Ishikawa (cell line): ENCODE measurements at regions not wholly inside any gene's neighbourhood (a gene's known extent, or its start where the extent isn't known, plus 50 kb on each side); places are given as distances from the start of the nearest gene placed in this dataset.

ENCODE experiments used
- CEBPB ChIP-seq: IDR thresholded peaks from 2 replicates; pipeline ENCODE4 v1.6.1; 2012
- CREB1 ChIP-seq: IDR thresholded peaks from 2 replicates; pipeline ENCODE4 v1.6.1; 2012; ENCODE audit warnings: low read depth
- EP300 ChIP-seq: IDR thresholded peaks from 2 replicates; pipeline ENCODE4 v1.6.1; 2012; ENCODE audit warnings: borderline replicate concordance
- MAX ChIP-seq: IDR thresholded peaks from 2 replicates; pipeline ENCODE4 v1.6.1; 2012
- NFIC ChIP-seq: IDR thresholded peaks from 2 replicates; pipeline ENCODE4 v1.6.1; 2012
- RAD21 ChIP-seq: IDR thresholded peaks from 2 replicates; pipeline ENCODE4 v1.6.1; 2012; ENCODE audit warnings: low read depth
- TAF1 ChIP-seq: IDR thresholded peaks from 2 replicates; pipeline ENCODE4 v1.6.1; 2012; ENCODE audit warnings: low read depth, mild to moderate bottlenecking
- TCF12 ChIP-seq: IDR thresholded peaks from 2 replicates; pipeline ENCODE4 v1.6.1; 2012; ENCODE audit warnings: low read depth
- TEAD4 ChIP-seq: IDR thresholded peaks from 2 replicates; pipeline ENCODE4 v1.6.1; 2012
- YY1 ChIP-seq: IDR thresholded peaks from 2 replicates; pipeline ENCODE4 v1.6.1; 2012; ENCODE audit warnings: low read depth
- TF ChIP-seq, protein P1 (sequence below): IDR thresholded peaks from 2 replicates; pipeline ENCODE4 v1.6.1; 2012; ENCODE audit warnings: low read depth, mild to moderate bottlenecking

DNA sequence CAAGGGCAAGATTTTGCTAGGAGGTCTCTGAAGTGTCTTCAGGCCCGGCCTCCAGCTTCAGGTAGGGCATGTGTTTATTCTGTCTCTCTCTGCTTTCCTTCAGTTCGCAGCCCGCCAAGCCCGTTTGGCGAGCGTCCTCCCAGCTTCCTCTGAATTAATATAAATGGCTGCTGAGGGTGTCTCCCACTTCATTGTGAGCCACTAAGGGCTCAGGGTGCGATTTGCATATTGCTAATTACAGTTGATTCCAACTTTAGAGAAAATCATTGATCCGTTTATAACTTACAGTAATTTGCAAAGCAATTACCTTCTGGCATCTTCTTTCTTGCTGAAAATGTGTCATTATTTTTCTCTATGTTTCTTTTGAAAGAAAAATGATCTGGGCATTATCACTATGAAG, 128.3 kb upstream of the SORCS3 start:
- TF ChIP-seq TCF12 (no peak), NFIC (no peak), MAX (no peak), TAF1 (no peak), EP300 (no peak), YY1 (no peak), RAD21 (no peak), CREB1 (no peak), CEBPB (no peak), TEAD4 (no peak)
- TF ChIP-seq, protein P1, sequence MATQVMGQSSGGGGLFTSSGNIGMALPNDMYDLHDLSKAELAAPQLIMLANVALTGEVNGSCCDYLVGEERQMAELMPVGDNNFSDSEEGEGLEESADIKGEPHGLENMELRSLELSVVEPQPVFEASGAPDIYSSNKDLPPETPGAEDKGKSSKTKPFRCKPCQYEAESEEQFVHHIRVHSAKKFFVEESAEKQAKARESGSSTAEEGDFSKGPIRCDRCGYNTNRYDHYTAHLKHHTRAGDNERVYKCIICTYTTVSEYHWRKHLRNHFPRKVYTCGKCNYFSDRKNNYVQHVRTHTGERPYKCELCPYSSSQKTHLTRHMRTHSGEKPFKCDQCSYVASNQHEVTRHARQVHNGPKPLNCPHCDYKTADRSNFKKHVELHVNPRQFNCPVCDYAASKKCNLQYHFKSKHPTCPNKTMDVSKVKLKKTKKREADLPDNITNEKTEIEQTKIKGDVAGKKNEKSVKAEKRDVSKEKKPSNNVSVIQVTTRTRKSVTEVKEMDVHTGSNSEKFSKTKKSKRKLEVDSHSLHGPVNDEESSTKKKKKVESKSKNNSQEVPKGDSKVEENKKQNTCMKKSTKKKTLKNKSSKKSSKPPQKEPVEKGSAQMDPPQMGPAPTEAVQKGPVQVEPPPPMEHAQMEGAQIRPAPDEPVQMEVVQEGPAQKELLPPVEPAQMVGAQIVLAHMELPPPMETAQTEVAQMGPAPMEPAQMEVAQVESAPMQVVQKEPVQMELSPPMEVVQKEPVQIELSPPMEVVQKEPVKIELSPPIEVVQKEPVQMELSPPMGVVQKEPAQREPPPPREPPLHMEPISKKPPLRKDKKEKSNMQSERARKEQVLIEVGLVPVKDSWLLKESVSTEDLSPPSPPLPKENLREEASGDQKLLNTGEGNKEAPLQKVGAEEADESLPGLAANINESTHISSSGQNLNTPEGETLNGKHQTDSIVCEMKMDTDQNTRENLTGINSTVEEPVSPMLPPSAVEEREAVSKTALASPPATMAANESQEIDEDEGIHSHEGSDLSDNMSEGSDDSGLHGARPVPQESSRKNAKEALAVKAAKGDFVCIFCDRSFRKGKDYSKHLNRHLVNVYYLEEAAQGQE = no peak
